Central memory CD8-positive, alpha-beta T cell (primary cell): ENCODE measurements at regions not wholly inside any gene's neighbourhood (a gene's known extent, or its start where the extent isn't known, plus 50 kb on each side); places are given as distances from the start of the nearest gene placed in this dataset.
"Not testable (repeated sequence)": the region's sequence is repeated elsewhere in the genome, so short reads cannot be mapped to it uniquely, and the experiment has no call there.

ENCODE experiments used
- ATAC-seq: fragments of 150-1000 bp; cut with Tn5 transposase; replicated peaks from 2 replicates; pipeline ENCODE4 v1.10.0; 2022; ENCODE audit warnings: mild to moderate bottlenecking, moderate FRiP score, moderate number of reproducible peaks; ENCODE audit not compliant: poor library complexity, severe bottlenecking; ENCODE audit errors: extremely low read depth
- DNase-seq, 2 donors: peaks; one replicate each; pipeline ENCODE4 v3.0.0; 2021; ENCODE audit warnings: low spot score in 2 of 2
- H3K27ac Mint-ChIP-seq: one replicate; pipeline ENCODE4 v1.8.0; 2022; ENCODE audit warnings: low read depth, mild to moderate bottlenecking, moderate library complexity, mixed read lengths
- H3K27me3 Mint-ChIP-seq: one replicate; pipeline ENCODE4 v1.8.0; 2022; ENCODE audit warnings: mixed read lengths
- H3K36me3 Mint-ChIP-seq: one replicate; pipeline ENCODE4 v1.8.0; 2022; ENCODE audit warnings: mild to moderate bottlenecking, moderate library complexity, mixed read lengths; ENCODE audit not compliant: insufficient read depth
- H3K4me1 Mint-ChIP-seq: one replicate; pipeline ENCODE4 v1.8.0; 2022; ENCODE audit warnings: mixed read lengths
- H3K4me3 Mint-ChIP-seq: one replicate; pipeline ENCODE4 v1.8.0; 2022; ENCODE audit warnings: mild to moderate bottlenecking, moderate library complexity, mixed read lengths
- H3K9me3 Mint-ChIP-seq: one replicate; pipeline ENCODE4 v1.8.0; 2022; ENCODE audit warnings: mixed read lengths

- H3K27ac Mint-ChIP-seq, result no peak overlapping the region
- H3K4me1 Mint-ChIP-seq, result no peaks in the 10 kb centered on the region
- no peaks in the 10 kb centered on the region for H3K9me3 Mint-ChIP-seq
- H3K36me3 Mint-ChIP-seq, result no peaks in the 10 kb centered on the region
- H3K27me3 Mint-ChIP-seq, result peaks cover 59% of the 10 kb centered on the region
- no peak for ATAC-seq
- no peak overlapping the region for H3K4me3 Mint-ChIP-seq
- no peak for DNase-seq
These were observed 111.9 kb upstream of the UGP2 start for GRCh38 chr2:63729831-63730230.

GRCh38 chr2:63734510-63734909 lies 107.2 kb upstream of the UGP2 start:
- no peak for ATAC-seq
- H3K27me3 Mint-ChIP-seq, result peaks cover 29% of the 10 kb centered on the region
- DNase-seq, result no peak
- H3K9me3 Mint-ChIP-seq, result no peaks in the 10 kb centered on the region
- no peaks in the 10 kb centered on the region for H3K36me3 Mint-ChIP-seq
- H3K4me1 Mint-ChIP-seq, result no peaks in the 10 kb centered on the region
- H3K27ac Mint-ChIP-seq, result no peak overlapping the region
- no peak overlapping the region for H3K4me3 Mint-ChIP-seq

- H3K4me3 Mint-ChIP-seq, result no peak overlapping the region
- peaks cover 21% of the 10 kb centered on the region for H3K27me3 Mint-ChIP-seq
- H3K4me1 Mint-ChIP-seq, result no peaks in the 10 kb centered on the region
- H3K9me3 Mint-ChIP-seq, result no peaks in the 10 kb centered on the region
- DNase-seq, result no peak
- ATAC-seq, result no peak
- H3K27ac Mint-ChIP-seq, result no peak overlapping the region
- H3K36me3 Mint-ChIP-seq, result no peaks in the 10 kb centered on the region
These were observed 106.4 kb upstream of the UGP2 start for GRCh38 chr2:63735263-63735662.

- H3K27me3 Mint-ChIP-seq, result peaks cover 15% of the 10 kb centered on the region
- DNase-seq (no peak), ATAC-seq (no peak)
- H3K9me3 Mint-ChIP-seq, result no peaks in the 10 kb centered on the region
- no peaks in the 10 kb centered on the region for H3K4me1 Mint-ChIP-seq
- H3K4me3 Mint-ChIP-seq, result no peak overlapping the region
- H3K27ac Mint-ChIP-seq, result no peak overlapping the region
- no peaks in the 10 kb centered on the region for H3K36me3 Mint-ChIP-seq
These were observed 105.8 kb upstream of the UGP2 start for GRCh38 chr2:63735931-63736330.

- no peak overlapping the region for H3K27ac Mint-ChIP-seq
- H3K4me1 Mint-ChIP-seq, result no peaks in the 10 kb centered on the region
- DNase-seq (no peak), ATAC-seq (no peak)
- H3K4me3 Mint-ChIP-seq, result no peak overlapping the region
- H3K36me3 Mint-ChIP-seq, result no peaks in the 10 kb centered on the region
- H3K27me3 Mint-ChIP-seq, result peaks cover 14% of the 10 kb centered on the region
- no peaks in the 10 kb centered on the region for H3K9me3 Mint-ChIP-seq
These were observed 105.3 kb upstream of the UGP2 start for GRCh38 chr2:63736354-63736753.

GRCh38 chr2:63737081-63737751 lies 104.5 kb upstream of the UGP2 start:
- Mint-ChIP-seq H3K4me1 (no peaks in the 10 kb centered on the region), H3K9me3 (no peaks in the 10 kb centered on the region), H3K27me3 (peaks cover 9% of the 10 kb centered on the region), H3K4me3 (no peak overlapping the region), H3K27ac (no peak overlapping the region), H3K36me3 (no peaks in the 10 kb centered on the region)
- no peak for DNase-seq
- ATAC-seq, result no peak

GRCh38 chr2:63738019-63738418 lies 103.7 kb upstream of the UGP2 start:
- H3K27ac Mint-ChIP-seq, result no peak overlapping the region
- H3K27me3 Mint-ChIP-seq, result peaks cover 1% of the 10 kb centered on the region
- no peaks in the 10 kb centered on the region for H3K36me3 Mint-ChIP-seq
- no peaks in the 10 kb centered on the region for H3K9me3 Mint-ChIP-seq
- no peaks in the 10 kb centered on the region for H3K4me1 Mint-ChIP-seq
- DNase-seq, result no peak
- ATAC-seq, result no peak
- H3K4me3 Mint-ChIP-seq, result no peak overlapping the region

GRCh38 chr2:63739180-63739579 lies 102.5 kb upstream of the UGP2 start:
- not testable (repeated sequence) for H3K36me3 Mint-ChIP-seq, DNase-seq, H3K9me3 Mint-ChIP-seq, H3K4me1 Mint-ChIP-seq, H3K27ac Mint-ChIP-seq, H3K4me3 Mint-ChIP-seq, ATAC-seq, H3K27me3 Mint-ChIP-seq

- no peak overlapping the region for H3K4me3 Mint-ChIP-seq
- DNase-seq, result no peak
- ATAC-seq, result no peak
- H3K4me1 Mint-ChIP-seq, result no peaks in the 10 kb centered on the region
- no peaks in the 10 kb centered on the region for H3K36me3 Mint-ChIP-seq
- no peaks in the 10 kb centered on the region for H3K9me3 Mint-ChIP-seq
- H3K27me3 Mint-ChIP-seq, result no peaks in the 10 kb centered on the region
- H3K27ac Mint-ChIP-seq, result no peak overlapping the region
These were observed 101.7 kb upstream of the UGP2 start for GRCh38 chr2:63740020-63740419.

GRCh38 chr2:63740943-63741342 lies 100.8 kb upstream of the UGP2 start:
- H3K36me3 Mint-ChIP-seq, result no peaks in the 10 kb centered on the region
- ATAC-seq, result no peak
- peaks cover 7% of the 10 kb centered on the region for H3K27me3 Mint-ChIP-seq

GRCh38 chr2:63741884-63742579 lies 99.7 kb upstream of the UGP2 start:
- DNase-seq (no peak), ATAC-seq (no peak)
- peaks cover 18% of the 10 kb centered on the region for H3K27me3 Mint-ChIP-seq
- H3K4me3 Mint-ChIP-seq, result no peak overlapping the region
- no peaks in the 10 kb centered on the region for H3K4me1 Mint-ChIP-seq
- H3K27ac Mint-ChIP-seq, result no peak overlapping the region
- no peaks in the 10 kb centered on the region for H3K9me3 Mint-ChIP-seq
- H3K36me3 Mint-ChIP-seq, result no peaks in the 10 kb centered on the region

More at GRCh38 chr2:63740943-63741342, 100.8 kb upstream of the UGP2 start:
- no peak for DNase-seq
- H3K9me3 Mint-ChIP-seq, result no peaks in the 10 kb centered on the region
- H3K27ac Mint-ChIP-seq, result no peak overlapping the region
- H3K4me3 Mint-ChIP-seq, result no peak overlapping the region
- H3K4me1 Mint-ChIP-seq, result no peaks in the 10 kb centered on the region

- H3K36me3 Mint-ChIP-seq, result no peaks in the 10 kb centered on the region
- no peak for DNase-seq
- no peak overlapping the region for H3K27ac Mint-ChIP-seq
- no peak overlapping the region for H3K4me3 Mint-ChIP-seq
- no peak for ATAC-seq
- no peaks in the 10 kb centered on the region for H3K4me1 Mint-ChIP-seq
- peaks cover 23% of the 10 kb centered on the region for H3K27me3 Mint-ChIP-seq
- no peaks in the 10 kb centered on the region for H3K9me3 Mint-ChIP-seq
These were observed 99.1 kb upstream of the UGP2 start for GRCh38 chr2:63742580-63742976.

GRCh38 chr2:63743170-63743981 lies 98.3 kb upstream of the UGP2 start:
- no peak for DNase-seq
- H3K9me3 Mint-ChIP-seq, result no peaks in the 10 kb centered on the region
- no peaks in the 10 kb centered on the region for H3K4me1 Mint-ChIP-seq
- H3K4me3 Mint-ChIP-seq, result no peak overlapping the region
- H3K27me3 Mint-ChIP-seq, result peaks cover 28% of the 10 kb centered on the region
- H3K36me3 Mint-ChIP-seq, result no peaks in the 10 kb centered on the region
- H3K27ac Mint-ChIP-seq, result no peak overlapping the region
- no peak for ATAC-seq
